SK-N-SH (cell line): ENCODE measurements at regions not wholly inside any gene's neighbourhood (a gene's known extent, or its start where the extent isn't known, plus 50 kb on each side); places are given as distances from the start of the nearest gene placed in this dataset.

ENCODE experiments used
- CTCF ChIA-PET: fragments of 300-600, 350-600 bp; formaldehyde crosslinking; extraction: SDS; loops from one replicate; lab custom pipeline; 2021; lab: Yijun Ruan, JAX
- POLR2A ChIA-PET: fragments of 350-600 bp; sonication (Branson Sonifier 250); formaldehyde crosslinking; extraction: SDS; loops from one replicate; lab custom pipeline; 2020; ENCODE audit warnings: antibody characterized with exemption, inconsistent platforms; lab: Yijun Ruan, JAX
- DNase-seq: peaks from one replicate; pipeline ENCODE4 v3.0.0; 2012
- H2AFZ ChIP-seq: fragments of 200-600 bp; sonication (generic); 2 replicates; pipeline ENCODE4 v1.8.1; 2016; ENCODE audit warnings: antibody characterized with exemption, mild to moderate bottlenecking, low read depth
- H3F3A ChIP-seq: fragments of 200-600 bp; sonication (generic); replicated peaks from 2 replicates; pipeline ENCODE3; 2016; ENCODE audit warnings: antibody characterized with exemption, mild to moderate bottlenecking; ENCODE audit not compliant: insufficient read depth
- H3K27ac ChIP-seq, 2 experiments: fragments of 200-500 bp in 1 of 2; fragments of 200-600 bp in 1 of 2; sonication (Bioruptor generic) in 1 of 2; sonication (generic), shearing (Covaris generic) in 1 of 2; 2 replicates each; pipeline versions ENCODE4 v1.5.1 to v1.6.1; 2014 to 2016; ENCODE audit warnings: low read depth in 2 of 2, inconsistent platforms in 1 of 2, low read length in 1 of 2, mild to moderate bottlenecking in 1 of 2, mixed read lengths in 1 of 2
- H3K27me3 ChIP-seq: fragments of 200-600 bp; sonication (generic), shearing (Covaris generic); 2 replicates; pipeline ENCODE4 v1.6.1; 2016; ENCODE audit warnings: mixed run types; ENCODE audit not compliant: insufficient read depth
- H3K36me3 ChIP-seq, 2 experiments: fragments of 200-500 bp in 1 of 2; fragments of 200-600 bp in 1 of 2; sonication (Bioruptor generic) in 1 of 2; sonication (generic) in 1 of 2; replicated peaks in 1 of 2; 2 replicates each; pipeline versions ENCODE3 to v1.5.1; 2014 to 2016; ENCODE audit warnings: low read length in 1 of 2, mild to moderate bottlenecking in 1 of 2; ENCODE audit not compliant: insufficient read depth in 2 of 2, control insufficient read depth in 1 of 2
- H3K4me1 ChIP-seq, 2 experiments: fragments of 200-500 bp in 1 of 2; fragments of 200-600 bp in 1 of 2; sonication (Bioruptor generic) in 1 of 2; sonication (generic), shearing (Covaris generic) in 1 of 2; 2 replicates each; pipeline versions ENCODE4 v1.5.1 to v1.6.1; 2014 to 2016; ENCODE audit warnings: low read depth in 1 of 2, low read length in 1 of 2, mixed run types in 1 of 2; ENCODE audit not compliant: insufficient read depth in 2 of 2, control insufficient read depth in 1 of 2
- H3K4me2 ChIP-seq: fragments of 200-600 bp; sonication (generic), shearing (Covaris generic); 2 replicates; pipeline ENCODE4 v1.6.1; 2017; ENCODE audit warnings: mixed run types
- H3K4me3 ChIP-seq, 2 experiments: fragments of 200-500 bp in 1 of 2; fragments of 200-600 bp in 1 of 2; sonication (Bioruptor generic) in 1 of 2; sonication (generic), shearing (Covaris generic) in 1 of 2; 2 replicates each; pipeline versions ENCODE4 v1.5.1 to v1.8.1; 2014 to 2016; ENCODE audit warnings: low read depth in 2 of 2, inconsistent platforms in 1 of 2, low read length in 1 of 2, mild to moderate bottlenecking in 1 of 2, mixed read lengths in 1 of 2, moderate library complexity in 1 of 2
- H3K79me2 ChIP-seq: fragments of 200-600 bp; sonication (generic); 2 replicates; pipeline ENCODE4 v1.8.1; 2017; ENCODE audit warnings: mild to moderate bottlenecking; ENCODE audit not compliant: insufficient read depth
- H3K9ac ChIP-seq: fragments of 200-600 bp; sonication (generic); 2 replicates; pipeline ENCODE4 v1.6.1; 2017; ENCODE audit warnings: mixed run types
- H3K9me2 ChIP-seq: fragments of 200-600 bp; sonication (generic); 2 replicates; pipeline ENCODE4 v1.6.1; 2017; ENCODE audit warnings: mixed run types
- H3K9me3 ChIP-seq: fragments of 200-600 bp; sonication (generic); 2 replicates; pipeline ENCODE4 v1.6.1; 2017; ENCODE audit warnings: mixed run types, mild to moderate bottlenecking, moderate library complexity
- H4K20me1 ChIP-seq: fragments of 200-600 bp; sonication (generic); 2 replicates; pipeline ENCODE4 v1.6.1; 2017; ENCODE audit warnings: mild to moderate bottlenecking, mixed run types; ENCODE audit not compliant: insufficient read depth
- ELF1 ChIP-seq: IDR thresholded peaks from 2 replicates; pipeline ENCODE4 v1.4.0; 2012
- FOSL2 ChIP-seq: IDR thresholded peaks from 2 replicates; pipeline ENCODE4 v1.4.0; 2012; ENCODE audit warnings: low read depth, mild to moderate bottlenecking, moderate library complexity, borderline replicate concordance
- FOXM1 ChIP-seq: IDR thresholded peaks from 2 replicates; pipeline ENCODE4 v1.4.0; 2012; ENCODE audit warnings: low read depth, mild to moderate bottlenecking
- GABPA ChIP-seq: IDR thresholded peaks from 2 replicates; pipeline ENCODE4 v1.4.0; 2012; ENCODE audit warnings: low read depth, mild to moderate bottlenecking
- JUND ChIP-seq: IDR thresholded peaks from 2 replicates; pipeline ENCODE4 v1.4.0; 2012
- MXI1 ChIP-seq: IDR thresholded peaks from 2 replicates; pipeline ENCODE4 v1.6.1; 2012; ENCODE audit warnings: mild to moderate bottlenecking, low read depth, low read length, improper control_type of control experiment
- NRF1 ChIP-seq: IDR thresholded peaks from 2 replicates; pipeline ENCODE4 v1.6.1; 2012; ENCODE audit warnings: low read depth, mild to moderate bottlenecking, low read length
- POLR2AphosphoS5 ChIP-seq: IDR thresholded peaks from 2 replicates; pipeline ENCODE4 v1.6.1; 2012; ENCODE audit warnings: low read depth, low read length
- RAD21 ChIP-seq: IDR thresholded peaks from 2 replicates; pipeline ENCODE4 v1.6.1; 2012; ENCODE audit warnings: mild to moderate bottlenecking, low read length
- RFX5 ChIP-seq: IDR thresholded peaks from 2 replicates; pipeline ENCODE4 v1.6.1; 2012; ENCODE audit warnings: mild to moderate bottlenecking, improper control_type of control experiment, low read length
- SIN3A ChIP-seq: IDR thresholded peaks from 2 replicates; pipeline ENCODE4 v1.6.1; 2012; ENCODE audit warnings: low read depth, mild to moderate bottlenecking, low read length, moderate library complexity, borderline replicate concordance
- YY1 ChIP-seq: IDR thresholded peaks from 2 replicates; pipeline ENCODE4 v1.4.0; 2012; ENCODE audit warnings: low read depth, mild to moderate bottlenecking
- WGBS: methylation state at CpG from one replicate; pipeline ENCODE4 v1.1.6; 2017; ENCODE audit warnings: low lambda C conversion rate; 5-methylcytosine and 5-hydroxymethylcytosine counted together
- TF ChIP-seq, protein P1 (sequence below): fragments of 150-350 bp; IDR thresholded peaks from 2 replicates; pipeline ENCODE4 v1.6.1; 2017; ENCODE audit warnings: antibody characterized with exemption, low read length, low read depth, borderline replicate concordance
- TF ChIP-seq, protein P2 (sequence below): IDR thresholded peaks from 2 replicates; pipeline ENCODE4 v1.4.0; 2012; ENCODE audit warnings: low read depth, borderline replicate concordance
- TF ChIP-seq, protein P3 (sequence below): fragments of 200-600 bp; sonication (generic); IDR thresholded peaks from 2 replicates; pipeline ENCODE4 v1.6.1; 2017; ENCODE audit warnings: antibody characterized with exemption, mild to moderate bottlenecking, moderate library complexity
- TF ChIP-seq, protein P4 (sequence below): fragments of 150-350 bp; IDR thresholded peaks from 2 replicates; pipeline ENCODE4 v1.6.1; 2016; ENCODE audit warnings: mild to moderate bottlenecking, low read depth, low read length
- TF ChIP-seq, protein P5 (sequence below): IDR thresholded peaks from 2 replicates; pipeline ENCODE4 v1.4.0; 2012; ENCODE audit warnings: low read depth

DNA sequence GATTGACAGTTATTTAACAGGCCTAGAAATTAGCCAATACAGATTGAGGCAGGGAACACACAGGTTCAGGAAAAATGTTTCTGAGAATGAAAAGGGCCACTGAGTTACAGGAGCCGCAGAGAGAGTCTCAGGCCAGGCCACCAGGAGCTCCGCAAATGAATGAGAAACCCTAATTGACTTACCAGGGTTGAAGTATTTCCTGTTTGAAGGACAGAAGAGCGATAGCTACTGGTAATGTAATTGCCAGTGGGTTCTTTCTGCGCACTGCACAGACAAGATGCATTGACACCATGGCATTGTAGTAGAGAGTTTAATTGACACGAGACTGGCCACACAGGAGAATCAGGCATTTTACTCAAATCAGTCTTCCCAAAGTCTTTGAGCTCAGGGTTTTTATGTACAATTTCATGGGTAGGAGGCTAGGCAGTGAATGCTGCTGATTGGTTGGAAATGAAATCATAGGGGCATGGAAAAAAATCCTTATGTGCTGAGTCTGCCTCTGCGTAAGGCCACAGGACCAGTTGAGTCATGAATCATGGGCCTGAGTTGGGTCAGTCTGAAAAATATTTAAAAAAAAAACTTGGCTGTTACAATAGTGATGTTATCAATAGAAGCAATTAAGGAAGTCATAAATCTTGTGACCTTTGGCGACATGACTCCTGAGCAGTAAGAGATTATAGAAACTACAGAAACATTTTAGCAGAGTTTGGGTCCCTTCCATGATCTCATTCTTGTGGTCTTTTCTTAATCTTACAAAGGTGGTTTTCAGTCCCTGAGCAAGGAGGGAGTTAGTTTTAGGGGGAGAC is 203.8 kb downstream of the CASP12 start (continued):
- TF ChIP-seq, protein P1, sequence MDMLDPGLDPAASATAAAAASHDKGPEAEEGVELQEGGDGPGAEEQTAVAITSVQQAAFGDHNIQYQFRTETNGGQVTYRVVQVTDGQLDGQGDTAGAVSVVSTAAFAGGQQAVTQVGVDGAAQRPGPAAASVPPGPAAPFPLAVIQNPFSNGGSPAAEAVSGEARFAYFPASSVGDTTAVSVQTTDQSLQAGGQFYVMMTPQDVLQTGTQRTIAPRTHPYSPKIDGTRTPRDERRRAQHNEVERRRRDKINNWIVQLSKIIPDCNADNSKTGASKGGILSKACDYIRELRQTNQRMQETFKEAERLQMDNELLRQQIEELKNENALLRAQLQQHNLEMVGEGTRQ = no peak
- TF ChIP-seq FOXM1 = no peak
- no peak for TF ChIP-seq RAD21
- no peak for TF ChIP-seq GABPA
- TF ChIP-seq SIN3A = no peak
- TF ChIP-seq ELF1 = 0 out of 2 replicates have a peak, but pooled peaks have one; percentile 20
- TF ChIP-seq FOSL2 = peak; percentile 61
- TF ChIP-seq RFX5 = no peak
- peak; percentile 66 for TF ChIP-seq JUND
- TF ChIP-seq, protein P2, sequence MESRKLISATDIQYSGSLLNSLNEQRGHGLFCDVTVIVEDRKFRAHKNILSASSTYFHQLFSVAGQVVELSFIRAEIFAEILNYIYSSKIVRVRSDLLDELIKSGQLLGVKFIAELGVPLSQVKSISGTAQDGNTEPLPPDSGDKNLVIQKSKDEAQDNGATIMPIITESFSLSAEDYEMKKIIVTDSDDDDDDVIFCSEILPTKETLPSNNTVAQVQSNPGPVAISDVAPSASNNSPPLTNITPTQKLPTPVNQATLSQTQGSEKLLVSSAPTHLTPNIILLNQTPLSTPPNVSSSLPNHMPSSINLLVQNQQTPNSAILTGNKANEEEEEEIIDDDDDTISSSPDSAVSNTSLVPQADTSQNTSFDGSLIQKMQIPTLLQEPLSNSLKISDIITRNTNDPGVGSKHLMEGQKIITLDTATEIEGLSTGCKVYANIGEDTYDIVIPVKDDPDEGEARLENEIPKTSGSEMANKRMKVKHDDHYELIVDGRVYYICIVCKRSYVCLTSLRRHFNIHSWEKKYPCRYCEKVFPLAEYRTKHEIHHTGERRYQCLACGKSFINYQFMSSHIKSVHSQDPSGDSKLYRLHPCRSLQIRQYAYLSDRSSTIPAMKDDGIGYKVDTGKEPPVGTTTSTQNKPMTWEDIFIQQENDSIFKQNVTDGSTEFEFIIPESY = no peak
- TF ChIP-seq, protein P3, sequence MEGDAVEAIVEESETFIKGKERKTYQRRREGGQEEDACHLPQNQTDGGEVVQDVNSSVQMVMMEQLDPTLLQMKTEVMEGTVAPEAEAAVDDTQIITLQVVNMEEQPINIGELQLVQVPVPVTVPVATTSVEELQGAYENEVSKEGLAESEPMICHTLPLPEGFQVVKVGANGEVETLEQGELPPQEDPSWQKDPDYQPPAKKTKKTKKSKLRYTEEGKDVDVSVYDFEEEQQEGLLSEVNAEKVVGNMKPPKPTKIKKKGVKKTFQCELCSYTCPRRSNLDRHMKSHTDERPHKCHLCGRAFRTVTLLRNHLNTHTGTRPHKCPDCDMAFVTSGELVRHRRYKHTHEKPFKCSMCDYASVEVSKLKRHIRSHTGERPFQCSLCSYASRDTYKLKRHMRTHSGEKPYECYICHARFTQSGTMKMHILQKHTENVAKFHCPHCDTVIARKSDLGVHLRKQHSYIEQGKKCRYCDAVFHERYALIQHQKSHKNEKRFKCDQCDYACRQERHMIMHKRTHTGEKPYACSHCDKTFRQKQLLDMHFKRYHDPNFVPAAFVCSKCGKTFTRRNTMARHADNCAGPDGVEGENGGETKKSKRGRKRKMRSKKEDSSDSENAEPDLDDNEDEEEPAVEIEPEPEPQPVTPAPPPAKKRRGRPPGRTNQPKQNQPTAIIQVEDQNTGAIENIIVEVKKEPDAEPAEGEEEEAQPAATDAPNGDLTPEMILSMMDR = no peak
- TF ChIP-seq, all 33 proteins: peak for 8

DNA sequence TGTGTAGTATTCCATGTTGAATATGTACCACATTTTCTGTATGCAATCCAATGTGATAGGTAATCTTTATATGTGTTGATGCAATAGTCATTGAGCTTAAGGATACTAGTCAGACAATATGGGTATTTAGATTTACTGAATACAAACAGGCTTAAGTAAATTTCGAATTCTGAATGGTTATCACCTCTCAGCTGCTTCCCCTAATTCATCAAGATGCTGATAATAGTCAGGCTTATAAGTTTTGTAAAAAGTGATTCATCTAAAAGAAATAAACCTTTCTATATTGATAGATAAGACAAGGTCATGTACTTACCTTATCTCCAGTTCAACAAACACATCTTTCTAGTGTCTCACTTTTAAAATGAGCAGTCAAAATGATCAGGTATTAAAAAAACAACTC is 205.5 kb downstream of the CASP12 start:
- Histone ChIP-seq H3F3A (peaks cover 5% of the 10 kb centered on the region), H3K4me2 (no peak overlapping the region), H3K9me3 (no peaks in the 10 kb centered on the region), H3K9ac (no peak overlapping the region), H3K27me3 (no peaks in the 10 kb centered on the region), H3K27ac (no peak overlapping the region), H3K4me3 (no peak overlapping the region), H2AFZ (no peak overlapping the region), H3K4me1 (peaks cover 4 to 6% of the 10 kb centered on the region in 2 experiments; a peak in 2 of 4 replicates), H3K36me3 (no peaks in the 10 kb centered on the region), H3K9me2 (no peaks in the 10 kb centered on the region), H4K20me1 (no peaks in the 10 kb centered on the region), H3K79me2 (no peaks in the 10 kb centered on the region)
- DNase-seq = no peak
- CTCF ChIA-PET = interaction anchor here (1.6 kb wide), 1 partner anchor 12 kb away, joined by 3 read pairs; no protein-coding TSS in a partner anchor
- 64% methylated on average over 1 of the region's 1 CpG for WGBS
- no peak for TF ChIP-seq RFX5
- TF ChIP-seq ELF1 = no peak
- TF ChIP-seq, protein P4, sequence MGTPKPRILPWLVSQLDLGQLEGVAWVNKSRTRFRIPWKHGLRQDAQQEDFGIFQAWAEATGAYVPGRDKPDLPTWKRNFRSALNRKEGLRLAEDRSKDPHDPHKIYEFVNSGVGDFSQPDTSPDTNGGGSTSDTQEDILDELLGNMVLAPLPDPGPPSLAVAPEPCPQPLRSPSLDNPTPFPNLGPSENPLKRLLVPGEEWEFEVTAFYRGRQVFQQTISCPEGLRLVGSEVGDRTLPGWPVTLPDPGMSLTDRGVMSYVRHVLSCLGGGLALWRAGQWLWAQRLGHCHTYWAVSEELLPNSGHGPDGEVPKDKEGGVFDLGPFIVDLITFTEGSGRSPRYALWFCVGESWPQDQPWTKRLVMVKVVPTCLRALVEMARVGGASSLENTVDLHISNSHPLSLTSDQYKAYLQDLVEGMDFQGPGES = no peak
- TF ChIP-seq, protein P1 = no peak
- TF ChIP-seq NRF1 = no peak
- no peak for TF ChIP-seq MXI1
- TF ChIP-seq FOXM1 = no peak
- TF ChIP-seq, protein P5, sequence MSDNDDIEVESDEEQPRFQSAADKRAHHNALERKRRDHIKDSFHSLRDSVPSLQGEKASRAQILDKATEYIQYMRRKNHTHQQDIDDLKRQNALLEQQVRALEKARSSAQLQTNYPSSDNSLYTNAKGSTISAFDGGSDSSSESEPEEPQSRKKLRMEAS = no peak
- TF ChIP-seq SIN3A = no peak
- TF ChIP-seq YY1 = no peak
- TF ChIP-seq, protein P2 = no peak
- TF ChIP-seq FOSL2 = no peak
- TF ChIP-seq POLR2AphosphoS5 = no peak
- POLR2A ChIA-PET = no interaction called here
